ENCODE measurements at regions not wholly inside any gene's neighbourhood (a gene's known extent, or its start where the extent isn't known, plus 50 kb on each side); places are given as distances from the start of the nearest gene placed in this dataset.

- TF ChIP-seq CTCF (IDR thresholded peaks at IDR 0.05) (no peak), POLR2A (IDR thresholded peaks at IDR 0.05; ENCODE audit: low read depth) (no peak), POLR2AphosphoS5 (IDR thresholded peaks at IDR 0.05) (no peak)
These were observed 89.9 kb upstream of the MPDZ start for GRCh38 chr9:13369431-13369830.

Data from esophagus muscularis mucosa (tissue), 3 donors.